Stimulated activated naive CD4-positive, alpha-beta T cell treated with Interleukin-2 at 50 U/mL for 16 hours (primary cell): ENCODE measurements at regions not wholly inside any gene's neighbourhood (a gene's known extent, or its start where the extent isn't known, plus 50 kb on each side); places are given as distances from the start of the nearest gene placed in this dataset.

Source experiments
- DNase-seq: peaks from one replicate; lab custom pipeline; 2025; lab: John Stamatoyannopoulos, UW

DNA sequence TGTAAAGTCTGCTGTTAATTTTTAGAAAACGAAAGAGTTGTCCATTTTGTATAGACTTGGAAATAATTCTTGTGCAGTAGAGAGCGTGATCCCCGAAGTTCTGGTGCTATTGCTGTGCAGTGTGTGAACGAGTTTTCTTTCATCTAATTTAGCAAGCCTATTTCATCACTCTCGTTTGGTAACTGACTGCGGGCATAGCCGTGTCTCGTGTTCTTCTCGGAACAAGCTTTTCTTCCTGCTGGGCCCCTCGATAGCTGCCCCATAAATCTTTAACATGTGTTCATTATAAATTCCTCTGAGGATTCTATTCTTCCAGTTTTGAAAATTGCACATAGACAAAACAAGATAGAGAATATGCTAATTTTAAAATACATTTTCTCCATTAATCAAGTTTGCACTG, 622.0 kb upstream of the PFKP start:
- DNase-seq = no peak

DNA sequence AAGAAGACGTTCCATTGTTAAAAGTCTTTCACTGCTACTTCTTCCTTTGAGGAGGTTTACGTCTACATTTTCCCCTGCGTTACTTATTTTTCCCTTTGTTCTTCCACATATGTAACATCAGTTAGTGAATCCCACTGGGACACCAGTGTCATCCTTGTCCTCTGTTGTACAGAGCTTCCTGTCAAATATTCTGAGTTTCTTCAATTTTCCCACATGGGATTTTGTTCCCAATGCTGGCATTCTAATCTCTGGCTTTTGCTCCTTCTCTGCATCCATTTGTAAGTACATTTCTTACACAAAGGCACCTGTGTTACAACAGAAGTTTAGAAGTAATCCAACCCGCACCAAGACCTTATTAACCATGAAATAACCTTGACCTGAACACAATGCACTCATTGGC, 627.4 kb upstream of the PFKP start:
- no peak for DNase-seq

GRCh38 chr10:2439000-2439399, 628.3 kb upstream of the PFKP start:
- no peak for DNase-seq

- no peak for DNase-seq
Measured at GRCh38 chr10:2438248-2438939, 629.0 kb upstream of the PFKP start.

DNA sequence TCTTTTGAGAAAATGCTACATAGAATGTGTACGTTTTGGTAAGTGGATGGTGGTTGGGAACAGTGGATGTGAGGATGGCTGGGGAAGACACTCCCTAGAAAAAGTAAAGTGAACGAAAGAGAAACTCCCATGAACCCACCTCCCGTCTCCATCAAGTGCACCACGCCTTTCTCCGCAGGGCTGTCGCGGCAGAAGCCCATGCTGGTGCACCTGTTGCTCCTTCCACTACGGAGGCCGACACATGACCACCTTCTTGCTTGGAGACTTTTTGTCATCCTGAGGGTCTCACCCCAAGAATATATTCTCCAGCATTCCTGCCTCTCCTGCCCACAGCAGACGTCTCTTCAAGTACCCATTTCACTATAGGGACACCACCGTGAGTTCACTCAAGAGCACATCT, 630.4 kb upstream of the PFKP start:
- DNase-seq = no peak

DNA sequence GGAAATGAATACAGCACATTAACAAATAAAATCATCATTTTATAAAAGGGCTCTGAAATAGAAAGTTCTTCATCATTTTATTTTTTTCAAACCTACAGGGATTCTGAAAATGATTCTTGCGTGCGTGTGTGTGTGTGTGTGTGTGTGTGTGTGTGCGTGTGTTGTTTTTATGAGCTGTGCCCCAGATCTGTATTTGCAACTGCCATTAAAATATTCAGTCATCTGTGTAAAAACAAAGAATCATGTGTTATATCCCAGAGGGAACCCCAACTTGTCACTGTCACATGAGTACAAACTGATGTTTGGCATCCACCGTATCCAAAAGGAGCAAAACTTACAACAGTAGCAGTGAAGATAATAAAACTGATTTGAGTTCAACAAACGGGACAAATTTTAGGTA, 635.4 kb upstream of the PFKP start:
- no peak for DNase-seq

DNA sequence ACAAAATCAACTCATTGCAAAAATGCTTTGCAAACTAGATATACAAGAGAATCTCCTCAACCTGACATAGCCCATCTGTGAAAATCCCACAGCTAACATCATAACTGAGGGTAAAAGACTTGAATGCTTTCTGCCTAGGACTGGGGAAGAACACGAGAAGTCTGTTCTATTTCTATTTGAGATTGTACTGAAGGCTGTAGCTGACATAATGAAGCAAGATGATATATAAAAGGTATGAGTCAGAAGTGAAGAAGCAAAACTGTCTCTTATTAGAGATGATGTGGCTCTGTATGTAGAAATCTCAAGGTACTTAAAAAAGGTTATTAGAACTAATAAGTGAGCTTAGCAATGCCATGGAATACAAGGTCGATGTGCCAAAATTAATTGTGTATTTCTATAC, 639.9 kb upstream of the PFKP start:
- DNase-seq = no peak

GRCh38 chr10:2425320-2425719, 642.0 kb upstream of the PFKP start:
- no peak for DNase-seq

GRCh38 chr10:2414562-2414961, 652.8 kb upstream of the PFKP start:
- DNase-seq = no peak

DNA sequence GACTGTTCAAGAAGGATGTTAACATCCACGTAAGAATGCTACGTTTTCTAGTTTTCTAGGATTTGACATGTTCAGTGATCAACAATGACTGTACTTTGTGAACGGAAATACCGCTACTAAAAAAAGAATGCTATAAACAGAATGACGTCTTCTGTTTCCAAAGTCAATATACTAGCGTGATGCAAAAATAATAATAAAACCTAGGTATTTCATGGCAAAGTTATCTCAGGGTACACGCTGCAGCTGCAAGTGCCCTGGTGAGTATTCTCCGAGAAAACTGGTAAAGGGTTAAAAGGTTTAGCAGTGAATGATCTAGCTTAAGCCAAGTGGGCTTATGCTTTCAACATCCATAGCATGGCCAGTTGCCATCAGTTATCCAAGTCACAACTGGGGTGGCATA, 653.3 kb upstream of the PFKP start:
- no peak for DNase-seq

DNA sequence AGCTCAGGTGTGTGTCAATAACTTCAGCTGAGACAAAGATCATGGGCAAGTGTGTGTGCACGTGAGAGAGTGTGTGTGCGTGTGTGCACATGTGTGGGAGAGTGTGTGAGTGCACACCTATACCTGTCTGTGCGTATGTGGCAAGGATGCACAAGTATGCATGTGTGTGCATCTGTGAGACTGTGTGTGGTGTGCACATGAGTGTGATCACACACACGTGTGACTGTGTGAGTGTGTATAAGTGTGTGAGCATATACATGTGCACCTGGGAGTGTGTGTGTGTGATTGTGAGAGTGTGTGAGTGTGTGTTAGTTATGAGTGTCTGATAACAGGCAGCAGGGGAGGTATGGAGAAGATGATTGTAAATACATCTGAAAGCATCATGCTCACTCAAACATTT, 657.3 kb upstream of the PFKP start:
- DNase-seq = no peak

- no peak for DNase-seq
Measured at GRCh38 chr10:2401459-2401858, 664.1 kb upstream of the ADARB2 start.

GRCh38 chr10:2399482-2399881, 662.2 kb upstream of the ADARB2 start:
- no peak for DNase-seq

DNA sequence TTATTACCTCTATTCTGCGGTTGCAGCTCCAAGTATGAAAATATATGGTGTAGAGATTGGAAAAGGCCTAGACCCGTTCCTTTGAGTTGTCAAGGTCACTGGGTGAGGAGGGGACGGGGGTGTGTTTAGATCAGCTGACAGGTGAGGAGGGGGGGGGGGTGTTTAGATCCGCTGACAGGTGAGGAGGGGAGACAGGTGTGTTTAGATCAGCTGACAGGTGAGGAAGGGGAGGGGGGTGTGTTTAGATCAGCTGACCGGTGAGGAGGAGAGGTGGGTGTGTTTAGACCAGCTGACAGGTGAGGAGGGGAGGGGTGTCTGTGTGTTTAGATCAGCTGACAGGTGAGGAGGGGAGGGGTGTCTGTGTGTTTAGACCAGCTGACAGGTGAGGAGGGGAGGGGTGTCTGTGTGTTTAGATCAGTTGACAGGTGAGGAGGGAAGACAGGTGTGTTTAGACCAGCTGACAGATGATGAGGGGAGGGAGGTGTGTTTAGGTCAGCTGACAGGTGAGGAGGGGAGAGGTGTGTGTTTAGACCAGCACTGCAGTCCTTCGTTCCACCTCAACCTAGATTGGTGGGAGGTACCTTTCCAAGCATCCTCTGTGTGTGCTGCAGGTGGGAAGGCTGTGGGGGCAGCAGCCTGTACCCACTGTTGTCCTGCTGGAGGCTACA, 655.0 kb upstream of the ADARB2 start:
- DNase-seq = no peak

GRCh38 chr10:2387672-2388071, 650.3 kb upstream of the ADARB2 start:
- DNase-seq = no peak

DNA sequence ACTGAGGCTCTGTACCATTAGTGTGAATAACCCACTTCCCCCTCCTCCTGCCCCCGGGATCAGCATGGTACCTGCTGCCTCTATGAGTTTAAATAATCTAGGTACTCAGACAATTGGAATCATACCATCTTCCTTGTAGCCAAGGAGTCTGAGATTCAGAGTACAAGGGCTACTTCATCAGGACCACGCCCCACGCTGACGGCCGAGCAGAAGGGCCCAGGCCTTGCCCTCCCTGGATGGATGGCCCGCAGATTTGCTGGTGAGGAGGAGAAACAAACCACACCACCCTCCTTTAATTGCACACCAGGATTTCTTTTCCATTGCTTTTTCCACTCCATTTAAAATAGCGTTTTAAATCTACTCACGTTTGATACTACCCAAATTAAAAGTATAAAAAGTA, 649.9 kb upstream of the ADARB2 start:
- DNase-seq = no peak

DNA sequence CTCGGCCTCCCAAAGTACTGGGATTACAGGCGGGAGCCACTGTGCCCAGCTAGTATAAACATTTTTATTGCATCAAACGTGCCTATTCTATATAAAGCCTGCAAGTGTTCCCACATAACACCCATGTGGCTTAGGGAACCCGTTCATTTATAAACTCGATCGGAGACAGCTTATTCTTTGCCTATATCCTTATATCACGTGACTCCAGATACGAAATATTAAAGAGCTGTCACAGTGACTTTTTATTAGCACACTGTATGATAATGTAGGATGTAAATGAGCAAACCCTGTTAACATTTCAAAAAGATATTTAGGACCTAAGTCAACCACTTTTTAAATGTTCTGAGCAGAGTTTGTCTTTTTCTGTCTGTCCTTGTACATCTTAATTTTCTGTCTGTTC, 642.9 kb upstream of the ADARB2 start:
- DNase-seq = no peak

- no peak for DNase-seq
Measured at GRCh38 chr10:2367083-2367482, 629.8 kb upstream of the ADARB2 start.

DNA sequence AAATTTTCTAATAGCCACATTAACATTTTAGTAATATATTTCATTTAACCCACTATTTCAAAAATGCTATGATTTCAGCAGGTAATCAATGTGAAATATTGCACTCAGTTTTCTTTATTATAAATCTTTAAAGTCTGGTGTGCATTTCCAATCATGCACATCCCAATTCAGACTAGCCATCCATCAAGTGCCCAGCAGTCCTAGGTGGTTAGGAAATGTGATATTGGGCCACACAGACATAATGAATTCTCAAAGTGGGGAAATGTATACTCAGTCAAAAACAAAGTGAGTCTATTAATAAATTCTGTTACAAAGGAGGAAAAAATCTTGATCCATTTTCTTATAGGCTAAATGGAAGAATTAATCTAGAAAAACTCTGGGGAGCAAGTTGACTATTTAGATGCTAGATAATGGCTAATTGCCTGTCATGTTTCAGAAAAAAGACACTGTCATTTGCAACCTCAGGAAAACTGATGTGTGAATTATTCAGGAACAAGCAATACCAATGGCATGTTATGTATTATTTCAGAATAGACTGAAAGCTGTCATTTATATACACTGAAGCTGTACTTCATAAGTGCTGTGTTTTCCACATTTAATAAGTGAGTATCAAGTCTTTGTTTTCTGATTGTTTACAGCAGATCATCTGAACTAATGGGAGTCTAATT, 629.1 kb upstream of the ADARB2 start:
- DNase-seq = no peak

DNA sequence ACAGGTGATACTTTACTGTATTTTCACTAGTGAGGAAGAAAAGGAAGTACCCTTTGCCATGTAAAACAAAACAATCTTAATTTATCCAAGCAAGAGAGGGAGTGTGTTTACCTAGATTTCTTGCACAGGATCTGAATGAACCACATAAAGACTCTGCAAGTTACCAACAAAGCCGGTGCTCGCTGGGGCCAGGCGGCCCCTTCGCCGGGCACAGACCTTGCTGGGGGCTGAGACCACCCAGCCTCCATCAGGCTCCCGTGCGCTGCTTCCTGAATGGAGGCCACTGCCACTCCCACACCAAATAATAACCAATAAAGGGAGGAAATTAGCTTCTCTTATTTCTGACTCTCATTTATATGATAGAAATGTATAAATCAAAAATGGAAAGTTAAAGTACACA, 625.0 kb upstream of the ADARB2 start:
- no peak for DNase-seq

DNA sequence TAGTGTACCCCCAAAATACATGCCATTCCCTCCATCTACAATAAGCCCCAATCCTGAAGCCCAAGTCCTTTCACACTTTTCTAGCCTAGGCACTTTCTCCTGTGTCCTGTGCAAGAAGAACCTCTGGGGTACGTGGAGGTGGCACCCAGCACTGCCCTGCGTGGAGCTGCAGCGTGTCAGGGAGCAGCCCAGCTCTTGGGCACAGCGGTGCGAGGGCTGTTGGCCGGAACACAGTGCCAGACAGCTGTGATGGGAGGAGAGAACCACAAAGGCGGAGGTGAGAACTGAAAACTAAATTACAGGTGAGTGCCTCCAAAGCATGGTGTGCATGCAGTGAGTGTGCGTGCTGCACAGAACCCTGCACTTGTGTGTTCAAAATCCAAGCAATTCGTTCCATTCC, 621.3 kb upstream of the ADARB2 start:
- no peak for DNase-seq

DNA sequence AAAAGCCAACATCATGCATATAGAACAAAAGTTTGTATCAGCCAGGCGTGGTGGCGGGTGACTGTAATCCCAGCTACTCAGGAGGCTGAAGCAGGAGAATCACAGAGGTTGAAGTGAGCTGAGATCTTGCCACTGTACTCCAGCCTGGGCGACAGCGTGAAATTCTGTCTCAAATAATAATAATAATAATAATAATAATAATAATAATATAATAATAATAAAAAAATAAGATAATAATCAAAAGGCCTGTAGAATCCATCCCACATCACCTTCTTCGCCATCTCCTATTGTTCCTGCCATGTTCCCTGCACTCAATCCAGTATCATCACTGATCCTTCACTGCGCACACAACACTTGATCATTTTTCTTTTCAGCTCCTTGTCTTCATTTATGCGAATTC, 619.3 kb upstream of the ADARB2 start:
- no peak for DNase-seq

GRCh38 chr10:2351566-2351965, 614.2 kb upstream of the ADARB2 start:
- DNase-seq = no peak

DNA sequence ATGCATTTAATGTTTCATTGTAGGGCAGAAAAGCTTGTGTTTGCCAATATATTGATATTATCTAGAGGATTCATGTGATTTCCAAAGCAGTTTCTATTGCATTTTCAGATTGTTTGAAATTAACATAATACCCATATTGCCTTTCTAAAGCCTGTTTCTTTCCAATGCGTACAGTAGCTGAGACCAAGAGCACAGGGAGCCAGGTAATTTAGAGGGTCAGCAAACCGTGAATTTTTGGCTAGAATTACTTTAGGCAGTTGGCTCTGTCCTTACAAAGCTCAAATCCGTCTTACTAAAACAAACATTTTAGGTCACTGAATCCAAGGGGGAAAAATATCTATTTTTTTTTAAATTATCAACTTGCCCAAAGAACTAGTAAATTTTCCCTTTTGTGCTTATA, 604.9 kb upstream of the ADARB2 start:
- DNase-seq = no peak
